GM06990 (cell line): ENCODE measurements at regions not wholly inside any gene's neighbourhood (a gene's known extent, or its start where the extent isn't known, plus 50 kb on each side); places are given as distances from the start of the nearest gene placed in this dataset.

Experiments used
- DNase-seq: peaks from one replicate; pipeline ENCODE4 v3.0.0-alpha.2; 2011; ENCODE audit not compliant: insufficient read length; ENCODE audit errors: extremely low read depth
- H3K27me3 ChIP-seq: replicated peaks from 2 replicates; pipeline ENCODE4 v1.6.0; 2011; ENCODE audit warnings: low read length; ENCODE audit not compliant: control insufficient read depth, insufficient read depth
- H3K36me3 ChIP-seq: 2 replicates; pipeline ENCODE4 v1.5.1; 2011; ENCODE audit warnings: low read length; ENCODE audit not compliant: control insufficient read depth, insufficient read depth
- H3K4me3 ChIP-seq: replicated peaks from 2 replicates; pipeline ENCODE4 v1.5.1; 2011; ENCODE audit warnings: low read depth, mild to moderate bottlenecking, control low read depth, low read length
- CTCF ChIP-seq: IDR thresholded peaks from 2 replicates; pipeline ENCODE4 v1.5.1; 2011; ENCODE audit warnings: low read length, control low read depth, mild to moderate bottlenecking, inconsistent platforms; ENCODE audit not compliant: insufficient read depth, poor library complexity, severe bottlenecking

- no peak for TF ChIP-seq CTCF
- H3K36me3 ChIP-seq = no peaks in the 10 kb centered on the region
- DNase-seq = no peak
- no peaks in the 10 kb centered on the region; the same call in 1 of the 2 replicates for H3K27me3 ChIP-seq
- H3K4me3 ChIP-seq = no peak overlapping the region
Observed at GRCh38 chr4:145319751-145320150, 139.4 kb upstream of the OTUD4 start.

DNA sequence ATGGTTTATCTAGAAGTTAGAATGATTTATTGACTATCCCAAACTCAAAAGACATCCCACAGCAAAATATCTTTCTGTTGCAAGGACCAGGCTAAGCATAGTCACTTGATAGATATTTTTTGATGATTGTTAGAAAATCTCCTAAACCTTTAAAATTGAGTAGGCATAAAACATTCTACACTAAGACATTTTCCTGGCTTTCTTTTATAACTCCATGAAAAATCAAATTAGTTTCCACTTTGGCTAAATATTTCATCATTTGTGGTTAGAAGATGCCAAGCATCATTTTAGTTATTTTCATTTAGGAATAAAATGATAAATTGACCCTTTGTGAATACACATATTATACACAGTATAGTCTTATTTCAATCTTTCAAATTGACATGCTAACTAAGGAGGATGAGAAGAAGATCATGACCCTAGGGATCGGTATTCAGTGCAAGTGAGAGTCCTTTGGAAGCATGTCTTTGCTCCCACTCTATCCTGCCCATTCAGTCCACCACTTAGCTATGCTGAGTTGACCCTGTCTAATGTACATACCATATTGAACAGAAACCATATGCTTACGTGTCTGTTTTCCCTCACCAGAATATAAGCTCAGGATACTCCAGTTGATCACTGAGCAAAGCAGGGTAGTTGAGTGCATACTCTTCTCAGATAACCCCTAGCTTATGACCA is 136.6 kb upstream of the OTUD4 start:
- H3K27me3 ChIP-seq = no peaks in the 10 kb centered on the region; the same call in 1 of the 2 replicates
- DNase-seq = no peak
- H3K36me3 ChIP-seq = no peaks in the 10 kb centered on the region
- no peak for TF ChIP-seq CTCF
- no peak overlapping the region for H3K4me3 ChIP-seq

- no peak for DNase-seq
- Histone ChIP-seq H3K36me3 (no peaks in the 10 kb centered on the region), H3K27me3 (no peaks in the 10 kb centered on the region; the same call in 1 of the 2 replicates), H3K4me3 (no peak overlapping the region)
- TF ChIP-seq CTCF = no peak
Observed at GRCh38 chr4:145315811-145316225, 135.4 kb upstream of the OTUD4 start.

DNA sequence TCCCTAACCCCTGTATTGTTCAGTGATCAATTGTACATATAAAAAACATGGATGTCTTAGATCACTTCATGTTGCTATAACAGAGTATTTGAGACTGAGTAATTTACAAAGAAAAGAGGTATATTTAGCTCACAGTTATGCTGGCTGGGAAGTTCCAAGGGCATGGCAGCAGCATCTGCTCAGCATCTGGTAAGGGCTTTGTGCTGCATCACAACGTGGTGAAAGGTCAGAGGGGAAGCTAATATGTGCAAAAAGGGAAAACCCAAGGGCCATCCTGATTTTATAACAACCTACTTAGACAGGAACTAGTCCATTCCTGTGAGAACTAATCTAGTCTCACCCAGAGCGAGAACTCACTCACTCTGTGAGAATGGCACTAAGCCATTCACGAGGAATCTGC is 128.2 kb upstream of the OTUD4 start:
- Histone ChIP-seq H3K36me3 (no peaks in the 10 kb centered on the region), H3K27me3 (no peaks in the 10 kb centered on the region), H3K4me3 (no peak overlapping the region)
- TF ChIP-seq CTCF = no peak
- DNase-seq = no peak

GRCh38 chr4:145307763-145308430 is 127.5 kb upstream of the OTUD4 start:
- H3K4me3 ChIP-seq = no peak overlapping the region
- H3K27me3 ChIP-seq = no peaks in the 10 kb centered on the region
- H3K36me3 ChIP-seq = no peaks in the 10 kb centered on the region
- no peak for TF ChIP-seq CTCF
- no peak for DNase-seq
